GM19328 (cell line): ENCODE measurements at regions not wholly inside any gene's neighbourhood (a gene's known extent, or its start where the extent isn't known, plus 50 kb on each side); places are given as distances from the start of the nearest gene placed in this dataset.

Experiments used
- ATAC-seq: cut with Tn5 transposase; IDR thresholded peaks from one replicate; pipeline ENCODE4 v1.9.1; 2021; ENCODE audit warnings: mild to moderate bottlenecking, moderate library complexity; ENCODE audit not compliant: unreplicated experiment

- no peak for ATAC-seq
Measured at GRCh38 chr14:100398044-100398443, 74.9 kb downstream of the SLC25A47 start.

GRCh38 chr14:100399052-100399849 is 76.1 kb downstream of the SLC25A47 start:
- no peak for ATAC-seq

GRCh38 chr14:100400115-100400514 is 77.0 kb downstream of the SLC25A47 start:
- no peak for ATAC-seq

GRCh38 chr14:100401031-100401692 is 78.0 kb downstream of the SLC25A47 start:
- ATAC-seq: no peak

- ATAC-seq: no peak
Measured at GRCh38 chr14:100401792-100402191, 78.7 kb downstream of the SLC25A47 start.

- no peak for ATAC-seq
Measured at GRCh38 chr14:100402631-100403030, 79.5 kb downstream of the SLC25A47 start.

- ATAC-seq: no peak
Measured at GRCh38 chr14:100403105-100403504, 80.0 kb downstream of the SLC25A47 start.

- ATAC-seq: no peak
Measured at GRCh38 chr14:100403802-100404365, 80.7 kb downstream of the SLC25A47 start.

- no peak for ATAC-seq
Measured at GRCh38 chr14:100404419-100404818, 81.3 kb downstream of the SLC25A47 start.

- ATAC-seq: no peak
Measured at GRCh38 chr14:100405760-100406455, 82.8 kb downstream of the SLC25A47 start.

- no peak for ATAC-seq
Measured at GRCh38 chr14:100406505-100407131, 83.5 kb downstream of the SLC25A47 start.

GRCh38 chr14:100407376-100408102 is 84.4 kb downstream of the SLC25A47 start:
- no peak for ATAC-seq

- ATAC-seq: no peak
Measured at GRCh38 chr14:100408350-100409002, 85.3 kb downstream of the SLC25A47 start.

- ATAC-seq: no peak
Measured at GRCh38 chr14:100409003-100409360, 85.8 kb downstream of the SLC25A47 start.

- ATAC-seq: no peak
Measured at GRCh38 chr14:100409651-100410050, 86.5 kb downstream of the SLC25A47 start.

GRCh38 chr14:100410056-100410565 is 87.0 kb downstream of the SLC25A47 start:
- ATAC-seq: no peak

GRCh38 chr14:100413699-100414098 is 90.6 kb downstream of the SLC25A47 start:
- ATAC-seq: no peak

GRCh38 chr14:100415226-100415625 is 92.1 kb downstream of the SLC25A47 start:
- ATAC-seq: no peak

- ATAC-seq: no peak
Measured at GRCh38 chr14:100416081-100416680, 93.0 kb downstream of the SLC25A47 start.
